ELF-1 (cell line): ENCODE measurements at regions not wholly inside any gene's neighbourhood (a gene's known extent, or its start where the extent isn't known, plus 50 kb on each side); places are given as distances from the start of the nearest gene placed in this dataset.

Experiments used
- DNase-seq: peaks from one replicate; pipeline ENCODE4 v3.0.0-alpha.2; 2016; ENCODE audit warnings: low read depth, low spot score

GRCh38 chr4:169811476-169811875, 53.7 kb upstream of the HPF1 start:
- no peak for DNase-seq

- DNase-seq = peak; percentile 13
These were observed 52.9 kb upstream of the HPF1 start for GRCh38 chr4:169810325-169811323.

DNA sequence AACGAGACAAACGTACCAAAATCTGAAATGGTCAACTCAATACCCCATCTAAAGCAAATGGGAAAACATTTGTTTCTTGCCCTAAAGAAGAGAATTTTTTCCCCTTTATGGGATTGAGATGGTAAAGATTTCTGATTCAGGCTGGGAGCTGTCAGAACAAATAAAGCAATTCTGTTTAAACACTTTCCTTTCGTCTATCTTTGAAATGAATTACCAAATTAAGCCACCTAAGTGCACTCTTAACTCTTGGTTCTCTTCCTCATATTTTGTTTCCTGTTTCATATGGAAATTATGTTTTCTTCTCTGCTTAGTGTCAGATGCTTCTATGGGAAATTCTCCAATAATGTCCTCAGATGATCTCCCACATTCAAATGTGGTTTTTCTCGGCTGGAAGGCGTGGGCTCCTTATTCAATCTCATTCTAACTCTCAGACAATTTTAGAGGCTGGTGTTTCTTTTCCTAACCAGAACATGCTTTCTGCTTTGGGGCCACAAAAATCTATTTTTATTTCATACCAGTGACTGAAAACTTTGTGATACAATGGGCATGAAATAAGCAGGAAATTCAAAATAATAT, 50.3 kb upstream of the HPF1 start:
- no peak for DNase-seq
